PC-3 (cell line): ENCODE measurements at regions not wholly inside any gene's neighbourhood (a gene's known extent, or its start where the extent isn't known, plus 50 kb on each side); places are given as distances from the start of the nearest gene placed in this dataset.

Experiments used
- ATAC-seq: fragments of 200-7000 bp; cut with Tn5 transposase; 2 replicates; pipeline ENCODE4 v1.9.1; 2020; ENCODE audit warnings: mild to moderate bottlenecking, moderate library complexity
- BruUV-seq: library from RNA; stranded (reverse); fragments of 400-500 nt; replicated peaks from 2 replicates; lab custom pipeline; 2021; lab: Mats Ljungman, UMichigan
- CTCF ChIA-PET: fragments of 300-600 bp; sonication (Branson Sonifier 250); formaldehyde crosslinking; loops from one replicate; lab custom pipeline; 2022; ENCODE audit warnings: antibody characterized with exemption; lab: Charles Lee
- POLR2A ChIA-PET: fragments of 300-600 bp; sonication (Branson Sonifier 250); formaldehyde crosslinking; loops from one replicate; lab custom pipeline; 2022; ENCODE audit warnings: antibody characterized with exemption; ENCODE audit not compliant: unreplicated experiment; lab: Charles Lee
- DNase-seq: peaks from one replicate; pipeline ENCODE4 v3.0.0-alpha.2; 2015
- H2AFZ ChIP-seq: fragments of 300-600 bp; sonication (generic); 2 replicates; pipeline ENCODE4 v1.6.0; 2016; ENCODE audit warnings: antibody characterized with exemption, low read length
- H3F3A ChIP-seq: fragments of 300-600 bp; sonication (generic); one replicate; pipeline ENCODE4 v1.6.0; 2017; ENCODE audit warnings: antibody characterized with exemption, low read length, control low read depth, mild to moderate bottlenecking; ENCODE audit not compliant: unreplicated experiment
- H3K27ac ChIP-seq: fragments of 300-600 bp; sonication (generic); 2 replicates; pipeline ENCODE4 v1.5.1; 2016; ENCODE audit warnings: mild to moderate bottlenecking, low read length
- H3K27me3 ChIP-seq: fragments of 300-600 bp; sonication (generic); 2 replicates; pipeline ENCODE4 v1.6.1; 2016; ENCODE audit warnings: low read length, mixed read lengths
- H3K36me3 ChIP-seq: fragments of 300-600 bp; sonication (generic); 2 replicates; pipeline ENCODE4 v1.6.1; 2016; ENCODE audit warnings: low read depth, mixed run types, low read length, mixed read lengths
- H3K4me1 ChIP-seq: fragments of 300-600 bp; sonication (generic); 2 replicates; pipeline ENCODE4 v1.5.1; 2016; ENCODE audit warnings: low read length; ENCODE audit not compliant: insufficient read depth
- H3K4me2 ChIP-seq: fragments of 300-600 bp; sonication (generic); 2 replicates; pipeline ENCODE4 v1.6.0; 2016; ENCODE audit warnings: low read length
- H3K4me3 ChIP-seq: fragments of 300-600 bp; sonication (generic); 2 replicates; pipeline ENCODE4 v1.5.1; 2016; ENCODE audit warnings: mild to moderate bottlenecking, low read length, mixed read lengths
- H3K79me2 ChIP-seq: fragments of 300-600 bp; sonication (generic); 2 replicates; pipeline ENCODE4 v1.6.1; 2017; ENCODE audit warnings: low read length, mixed read lengths
- H3K9ac ChIP-seq: fragments of 300-600 bp; sonication (generic); 2 replicates; pipeline ENCODE4 v1.6.0; 2016; ENCODE audit warnings: mild to moderate bottlenecking, low read length
- H3K9me2 ChIP-seq: fragments of 300-600 bp; sonication (generic); replicated peaks from 2 replicates; pipeline ENCODE4 v1.6.1; 2016; ENCODE audit warnings: mixed run types, low read length, mixed read lengths
- H3K9me3 ChIP-seq: fragments of 300-600 bp; sonication (generic); 2 replicates; pipeline ENCODE4 v1.6.1; 2016; ENCODE audit warnings: low read length, mixed read lengths
- H4K20me1 ChIP-seq: fragments of 300-600 bp; sonication (generic); 2 replicates; pipeline ENCODE4 v1.6.1; 2016; ENCODE audit warnings: low read length, mixed read lengths
- EZH2 ChIP-seq: fragments of 300-600 bp; sonication (generic); IDR thresholded peaks from one replicate; pipeline ENCODE4 v1.6.1; 2017; ENCODE audit warnings: antibody characterized with exemption, mild to moderate bottlenecking, low read length; ENCODE audit not compliant: unreplicated experiment
- EZH2phosphoT487 ChIP-seq: fragments of 300-600 bp; sonication (generic); IDR thresholded peaks from 2 replicates; pipeline ENCODE4 v1.6.1; 2018; ENCODE audit warnings: mild to moderate bottlenecking, antibody characterized with exemption, low read length, borderline replicate concordance
- intact Hi-C: fragments of 100-400 bp; cut with micrococcal nuclease; formaldehyde crosslinking; loops from 2 replicates; pipeline ENCODE4 v1.9.0; 2023
- TF ChIP-seq, protein P1 (sequence below): fragments of 300-600 bp; sonication (generic); conservative IDR thresholded peaks from 2 replicates; pipeline ENCODE4 v1.5.1; 2017; ENCODE audit warnings: antibody characterized with exemption, low read depth, mild to moderate bottlenecking, low read length

DNA sequence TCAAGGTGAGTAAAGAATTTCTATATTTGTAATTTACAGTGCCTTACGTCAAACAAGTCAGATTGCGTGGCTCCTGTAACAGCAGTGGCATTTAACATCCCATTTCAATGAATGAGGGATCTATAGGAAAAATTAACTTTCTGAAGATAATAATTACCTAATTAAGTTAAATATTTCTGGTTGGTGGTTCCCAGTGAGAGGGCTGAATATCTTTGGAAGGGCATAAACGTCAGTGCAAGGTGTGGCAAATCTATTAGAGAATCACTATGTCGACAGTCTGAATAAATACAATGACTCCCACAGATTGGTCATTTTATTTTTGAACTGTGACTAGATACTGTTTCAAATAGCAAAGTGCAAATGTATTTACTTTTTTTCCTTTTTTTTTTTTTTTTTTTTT, 80.0 kb downstream of the S1PR1 start:
- H3K9me2 ChIP-seq = no peaks in the 10 kb centered on the region
- ChIA-PET POLR2A (no interaction called here), CTCF (no interaction called here)
- H3K9ac ChIP-seq = no peak overlapping the region
- H3F3A ChIP-seq = no peaks in the 10 kb centered on the region
- BruUV-seq = no TSS peak
- TF ChIP-seq EZH2 (no peak), EZH2phosphoT487 (no peak)
- TF ChIP-seq, protein P1, sequence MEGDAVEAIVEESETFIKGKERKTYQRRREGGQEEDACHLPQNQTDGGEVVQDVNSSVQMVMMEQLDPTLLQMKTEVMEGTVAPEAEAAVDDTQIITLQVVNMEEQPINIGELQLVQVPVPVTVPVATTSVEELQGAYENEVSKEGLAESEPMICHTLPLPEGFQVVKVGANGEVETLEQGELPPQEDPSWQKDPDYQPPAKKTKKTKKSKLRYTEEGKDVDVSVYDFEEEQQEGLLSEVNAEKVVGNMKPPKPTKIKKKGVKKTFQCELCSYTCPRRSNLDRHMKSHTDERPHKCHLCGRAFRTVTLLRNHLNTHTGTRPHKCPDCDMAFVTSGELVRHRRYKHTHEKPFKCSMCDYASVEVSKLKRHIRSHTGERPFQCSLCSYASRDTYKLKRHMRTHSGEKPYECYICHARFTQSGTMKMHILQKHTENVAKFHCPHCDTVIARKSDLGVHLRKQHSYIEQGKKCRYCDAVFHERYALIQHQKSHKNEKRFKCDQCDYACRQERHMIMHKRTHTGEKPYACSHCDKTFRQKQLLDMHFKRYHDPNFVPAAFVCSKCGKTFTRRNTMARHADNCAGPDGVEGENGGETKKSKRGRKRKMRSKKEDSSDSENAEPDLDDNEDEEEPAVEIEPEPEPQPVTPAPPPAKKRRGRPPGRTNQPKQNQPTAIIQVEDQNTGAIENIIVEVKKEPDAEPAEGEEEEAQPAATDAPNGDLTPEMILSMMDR = no peak
- H4K20me1 ChIP-seq = no peaks in the 10 kb centered on the region
- no peaks in the 10 kb centered on the region for H3K79me2 ChIP-seq
- H2AFZ ChIP-seq = no peak overlapping the region
- ATAC-seq (no peak), DNase-seq (no peak)
- H3K27ac ChIP-seq = no peak overlapping the region
- H3K4me1 ChIP-seq = no peaks in the 10 kb centered on the region
- intact Hi-C loops = no loop called here
- no peak overlapping the region for H3K4me3 ChIP-seq
- H3K27me3 ChIP-seq = peaks cover 85% of the 10 kb centered on the region
- H3K9me3 ChIP-seq = no peaks in the 10 kb centered on the region
- H3K4me2 ChIP-seq = no peak overlapping the region
- H3K36me3 ChIP-seq = no peaks in the 10 kb centered on the region

DNA sequence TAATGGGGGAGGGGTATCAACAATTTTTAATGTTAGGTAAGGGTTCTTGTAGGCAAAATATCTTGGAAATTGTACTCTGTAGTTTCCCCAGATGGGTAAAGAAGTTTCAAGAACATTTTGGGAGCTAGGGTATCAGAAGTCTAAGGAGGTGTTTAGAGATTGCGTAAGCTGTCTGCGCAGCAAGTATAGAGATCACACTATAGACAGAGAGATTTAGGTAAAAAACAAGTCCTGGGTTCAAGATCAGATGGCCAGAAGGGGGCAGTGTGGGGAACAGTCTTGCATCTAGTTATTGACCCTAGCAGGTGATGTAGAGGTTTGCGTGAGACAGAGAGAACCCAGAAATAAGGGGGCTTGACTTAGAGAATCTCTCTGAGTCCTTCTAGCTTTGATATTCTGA, 80.8 kb downstream of the S1PR1 start:
- ChIA-PET POLR2A (no interaction called here), CTCF (no interaction called here)
- Histone ChIP-seq H4K20me1 (no peaks in the 10 kb centered on the region), H3K4me1 (no peaks in the 10 kb centered on the region), H3K9me3 (no peaks in the 10 kb centered on the region), H3K79me2 (no peaks in the 10 kb centered on the region), H3K27ac (no peak overlapping the region), H3K9me2 (no peaks in the 10 kb centered on the region), H3K36me3 (no peaks in the 10 kb centered on the region), H3K4me3 (no peak overlapping the region), H3F3A (no peaks in the 10 kb centered on the region), H3K4me2 (no peak overlapping the region), H2AFZ (no peak overlapping the region), H3K27me3 (peaks cover 85% of the 10 kb centered on the region), H3K9ac (no peak overlapping the region)
- TF ChIP-seq EZH2phosphoT487 = no peak
- TF ChIP-seq, protein P1 = no peak
- no peak for TF ChIP-seq EZH2
- no peak for ATAC-seq
- no peak for DNase-seq
- no TSS peak for BruUV-seq
- intact Hi-C loops = no loop called here

DNA sequence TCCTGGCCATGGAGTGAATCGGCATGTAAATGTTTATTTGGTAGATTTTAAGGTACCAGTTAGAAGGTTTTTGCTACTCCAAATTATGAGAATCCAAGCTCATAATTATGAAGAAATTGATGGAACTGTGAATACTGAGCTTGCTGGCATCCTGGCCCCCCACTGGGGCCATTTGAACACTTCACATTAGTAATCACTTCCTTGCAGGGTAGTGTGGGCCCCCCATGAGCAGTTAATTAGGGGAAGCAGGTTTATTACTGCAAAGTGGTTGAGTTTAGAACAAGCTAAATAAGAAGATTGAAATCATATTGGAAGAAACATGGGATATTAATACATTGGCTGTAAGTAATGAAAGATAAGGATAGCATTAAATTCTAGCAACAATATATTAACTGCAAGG, 86.7 kb downstream of the S1PR1 start:
- BruUV-seq = no TSS peak
- no peaks in the 10 kb centered on the region for H3K9me2 ChIP-seq
- H3K36me3 ChIP-seq = no peaks in the 10 kb centered on the region
- intact Hi-C loops = no loop called here
- H3K79me2 ChIP-seq = no peaks in the 10 kb centered on the region
- no peaks in the 10 kb centered on the region for H3K4me1 ChIP-seq
- peaks cover 79% of the 10 kb centered on the region for H3K27me3 ChIP-seq
- H3K4me2 ChIP-seq = no peak overlapping the region
- no peak overlapping the region for H3K9ac ChIP-seq
- CTCF ChIA-PET = no interaction called here
- no peaks in the 10 kb centered on the region for H3K9me3 ChIP-seq
- no peak overlapping the region for H3K4me3 ChIP-seq
- H3F3A ChIP-seq = no peaks in the 10 kb centered on the region
- no peaks in the 10 kb centered on the region for H4K20me1 ChIP-seq
- H3K27ac ChIP-seq = no peak overlapping the region
- POLR2A ChIA-PET = no interaction called here
- no peak for DNase-seq
- no peak overlapping the region for H2AFZ ChIP-seq
- TF ChIP-seq, protein P1 = no peak
- TF ChIP-seq EZH2phosphoT487 (no peak), EZH2 (no peak)
- ATAC-seq = no peak
